HG02943 (cell line): ENCODE measurements at regions not wholly inside any gene's neighbourhood (a gene's known extent, or its start where the extent isn't known, plus 50 kb on each side); places are given as distances from the start of the nearest gene placed in this dataset.
"Not testable (repeated sequence)": the region's sequence is repeated elsewhere in the genome, so short reads cannot be mapped to it uniquely, and the experiment has no call there.

ENCODE experiments used
- ATAC-seq: cut with Tn5 transposase; IDR thresholded peaks from one replicate; pipeline ENCODE4 v1.9.1; 2021; ENCODE audit warnings: mild to moderate bottlenecking, low read depth, moderate library complexity; ENCODE audit not compliant: unreplicated experiment

DNA sequence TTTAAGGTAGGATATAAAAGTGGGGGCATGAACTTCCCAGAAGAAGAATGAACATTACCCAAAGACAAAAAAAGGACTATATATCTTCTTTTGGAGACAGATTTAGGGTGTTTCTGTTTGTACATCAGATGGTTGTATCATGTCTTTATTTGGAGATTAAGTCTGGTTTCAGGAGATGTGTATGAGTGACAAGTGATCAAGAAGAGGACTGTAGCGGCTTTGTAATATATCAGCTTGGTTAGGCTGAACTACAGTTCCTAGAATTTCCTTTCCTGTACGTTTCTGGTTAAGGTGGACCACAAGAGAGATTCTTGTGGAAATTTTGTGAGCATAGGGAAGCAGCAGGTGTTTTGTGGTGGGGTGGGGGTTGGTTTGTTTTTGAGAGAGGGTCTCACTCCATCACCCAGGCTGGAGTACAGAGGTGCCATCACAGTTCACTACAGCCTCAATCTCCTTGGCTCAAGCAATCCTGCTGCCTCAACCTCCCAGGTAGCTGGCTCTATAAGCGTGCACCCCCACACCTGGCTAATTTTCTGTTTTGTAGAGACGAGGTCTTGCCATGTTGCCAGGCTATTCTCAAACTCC, 287.1 kb upstream of the MGAT5 start:
- no peak for ATAC-seq

DNA sequence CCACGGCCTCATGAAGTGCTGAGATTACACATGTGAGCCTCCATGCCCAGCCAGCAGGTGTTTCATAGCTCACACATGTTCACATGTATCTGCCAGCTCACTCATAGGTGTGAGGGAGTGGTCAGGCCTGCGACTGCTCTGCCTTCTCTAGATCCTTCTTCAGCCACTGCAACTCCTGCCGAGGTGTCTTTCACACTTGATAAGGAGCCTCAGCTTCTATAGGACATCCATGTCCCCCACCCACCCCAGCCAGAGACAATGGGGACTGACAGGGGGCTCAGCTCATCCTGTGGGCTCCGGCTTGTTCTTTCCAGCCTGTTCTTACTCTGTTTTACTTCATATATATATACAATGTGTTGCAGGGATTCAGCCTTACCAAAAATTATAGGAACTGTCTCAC, 286.5 kb upstream of the MGAT5 start:
- ATAC-seq: no peak

DNA sequence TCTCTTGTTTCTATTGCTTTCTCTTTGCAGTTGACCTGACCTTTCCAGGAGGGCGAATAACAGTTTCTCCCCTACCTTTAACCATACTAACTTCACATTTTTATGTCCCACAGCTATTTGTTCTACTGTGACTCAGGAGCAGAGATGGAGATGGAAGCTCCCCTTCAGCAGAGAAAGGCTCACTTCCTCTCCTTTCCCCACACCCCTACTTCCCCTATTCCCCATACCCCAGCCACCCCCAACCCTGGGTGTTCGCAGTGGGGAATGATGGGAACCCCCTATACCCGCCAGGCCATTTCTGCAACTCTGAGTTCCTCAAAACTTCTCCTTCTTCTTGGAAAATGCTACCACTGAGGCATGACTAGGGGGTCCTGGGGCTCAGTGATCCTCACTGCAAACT, 285.4 kb upstream of the MGAT5 start:
- ATAC-seq: no peak

DNA sequence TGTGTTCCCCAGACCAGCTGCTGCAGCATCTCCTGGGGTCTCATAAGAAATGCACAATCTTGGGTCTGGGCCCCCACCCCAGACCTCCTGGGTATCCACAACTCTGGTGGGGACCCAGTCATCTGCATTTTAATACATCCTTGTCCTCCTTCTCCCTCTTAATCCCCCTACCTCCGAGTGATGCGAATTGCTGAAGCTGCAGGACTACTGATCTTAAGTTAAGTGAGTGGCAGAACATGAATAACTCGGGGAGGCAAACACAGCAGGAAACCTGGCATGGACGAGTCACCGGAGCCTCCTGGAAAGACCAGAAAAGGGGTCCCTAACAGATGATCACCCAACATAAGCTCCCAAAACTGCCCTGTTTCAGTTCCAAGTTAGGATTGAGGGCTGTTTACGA, 283.2 kb upstream of the MGAT5 start:
- no peak for ATAC-seq

DNA sequence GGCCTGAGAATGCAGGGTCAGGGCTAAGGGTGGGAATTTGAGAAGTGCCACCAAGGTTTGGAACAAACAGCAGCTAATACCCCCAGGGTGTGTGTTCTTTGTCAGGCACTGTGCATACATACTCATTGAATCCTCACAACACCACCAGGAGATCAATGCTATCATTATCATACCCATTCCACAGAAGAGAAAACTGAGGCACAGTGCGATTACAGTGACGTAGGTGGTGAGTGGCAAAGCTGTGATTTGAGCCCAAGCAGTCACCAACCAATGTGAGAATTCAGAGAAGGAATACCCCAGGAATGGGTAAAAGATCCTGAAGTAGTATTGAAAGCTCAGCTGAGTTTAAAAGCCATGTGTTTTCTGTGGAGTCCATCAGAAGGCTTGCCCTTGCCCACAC, 281.6 kb upstream of the MGAT5 start:
- no peak for ATAC-seq

DNA sequence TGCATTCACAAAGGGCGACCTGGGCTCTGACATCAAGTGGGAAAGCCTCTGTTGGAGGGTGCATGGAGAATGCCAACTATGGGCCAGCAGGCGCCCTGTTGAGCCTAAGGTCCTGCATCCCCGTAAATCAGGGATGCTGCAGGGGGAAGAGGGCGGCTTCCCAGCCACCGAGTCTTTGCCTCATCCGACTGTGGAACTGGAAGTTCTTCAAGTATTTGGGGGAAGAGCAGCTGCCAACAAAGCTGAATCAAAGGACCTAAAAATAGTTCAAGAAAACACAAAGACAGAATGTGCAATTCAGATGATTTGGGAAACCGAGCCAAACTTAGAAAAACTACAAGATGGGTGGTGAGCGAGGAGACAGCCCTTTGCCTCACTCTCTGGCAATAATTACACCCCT, 281.1 kb upstream of the MGAT5 start:
- ATAC-seq: no peak

DNA sequence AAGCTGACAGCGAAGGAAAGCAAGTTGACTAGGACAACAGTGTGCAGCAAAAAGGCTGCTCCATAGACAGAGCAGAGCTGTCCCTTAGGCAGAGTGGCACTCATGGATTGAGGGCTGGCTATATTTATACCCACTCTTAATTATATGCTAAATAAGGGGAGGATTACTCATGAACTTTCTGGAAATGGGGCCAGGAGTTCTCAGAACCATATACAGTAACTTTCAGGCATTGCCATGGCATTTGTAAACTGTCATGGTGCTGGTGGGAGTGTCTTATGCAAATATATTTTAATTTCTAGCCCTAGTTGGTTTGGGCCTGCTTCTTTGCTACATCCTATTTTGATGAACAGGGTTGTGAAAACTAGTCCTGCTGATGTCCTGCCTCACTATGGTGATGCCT, 279.5 kb upstream of the MGAT5 start:
- ATAC-seq: no peak

DNA sequence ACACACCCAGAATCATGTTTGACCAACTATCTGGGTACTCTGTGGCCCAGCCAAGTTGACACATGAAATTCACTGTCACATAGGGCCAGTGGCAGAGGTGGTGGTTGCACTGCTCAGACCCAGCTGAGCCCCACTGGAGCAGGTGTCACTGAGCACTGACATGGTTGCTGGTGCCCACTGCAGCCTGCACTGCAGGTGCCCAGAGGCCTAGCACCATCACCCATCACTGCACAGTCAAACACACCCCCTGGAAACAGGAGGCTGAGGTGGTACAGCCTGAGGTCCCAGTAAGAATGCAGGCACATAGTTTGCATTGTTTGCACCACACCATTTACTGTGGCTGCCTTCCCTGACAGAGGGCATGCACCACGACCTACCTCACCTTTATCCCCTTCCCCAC, 278.7 kb upstream of the MGAT5 start:
- no peak for ATAC-seq

DNA sequence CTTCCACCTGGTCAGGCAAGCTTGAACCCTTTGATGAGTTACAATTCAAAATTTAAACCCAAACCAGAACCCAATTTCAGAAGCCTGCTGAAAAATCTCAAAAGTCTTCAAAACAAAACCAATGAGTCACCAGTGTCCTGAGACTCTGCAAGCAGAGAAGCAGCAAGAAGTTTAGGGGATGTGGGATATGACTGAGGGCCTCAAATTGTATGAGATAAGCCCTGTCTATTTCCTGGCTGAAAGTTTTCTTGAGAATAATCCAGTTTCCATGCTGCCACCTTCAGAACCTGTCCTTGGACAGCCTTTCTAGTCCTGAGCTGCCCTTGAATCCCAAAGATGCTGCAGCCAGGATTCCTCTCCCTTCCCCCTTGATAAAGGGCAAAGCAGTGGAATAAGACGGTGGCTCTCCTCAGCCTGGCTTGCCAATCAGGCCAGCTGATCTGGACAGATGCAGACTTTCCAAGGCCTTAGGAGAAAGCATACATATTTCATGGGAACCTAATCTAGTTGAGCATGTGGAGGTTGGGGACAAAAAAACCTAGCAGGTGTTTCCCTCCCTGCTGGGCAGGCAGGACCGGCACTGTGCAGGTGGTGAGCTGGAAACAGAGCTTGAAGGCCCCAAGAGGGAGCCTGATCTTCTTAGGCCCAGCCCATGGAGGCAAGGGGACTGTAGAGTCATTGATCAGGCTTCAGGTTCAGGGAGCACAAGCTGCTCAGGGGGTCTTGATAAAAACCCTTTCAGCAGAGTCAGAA, 278.0 kb upstream of the MGAT5 start:
- no peak for ATAC-seq

DNA sequence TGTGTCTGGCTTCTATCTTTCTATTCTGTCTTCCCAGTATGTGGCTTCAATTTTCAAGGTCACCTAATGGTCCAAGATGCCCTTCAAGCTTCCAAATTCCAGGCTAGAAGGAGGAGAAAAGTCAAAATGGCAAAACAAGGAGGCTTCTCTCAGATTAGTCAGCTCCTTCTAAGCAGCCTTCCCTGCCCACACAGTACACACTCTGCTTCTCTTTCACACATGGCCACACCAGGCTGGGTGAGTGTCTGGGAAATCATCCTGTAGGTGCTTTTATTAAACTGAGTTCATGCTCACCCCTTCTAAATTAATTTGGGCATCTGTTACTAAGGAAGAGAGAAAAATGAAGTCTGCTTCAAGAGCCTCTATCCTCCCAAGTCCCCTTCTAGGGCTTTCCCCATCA, 277.2 kb upstream of the MGAT5 start:
- no peak for ATAC-seq

DNA sequence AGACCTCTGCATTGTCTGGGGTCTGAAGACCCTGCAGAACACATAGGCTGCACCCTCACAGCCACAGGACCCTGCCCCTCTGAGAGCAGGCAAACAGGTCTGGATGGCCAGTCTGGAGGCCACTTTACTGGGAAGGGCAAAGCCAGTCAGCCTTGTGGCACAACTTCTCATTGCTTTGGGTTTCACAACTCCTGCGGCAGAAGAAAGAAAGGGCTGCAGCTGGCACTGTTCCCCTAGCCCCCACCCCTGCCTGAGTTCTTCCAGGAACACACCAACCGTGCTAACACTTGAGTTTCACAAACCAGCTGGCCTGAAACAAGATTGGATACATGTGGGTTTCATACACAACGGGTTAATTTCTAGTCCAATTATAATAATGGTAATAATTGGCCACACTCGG, 276.5 kb upstream of the MGAT5 start:
- ATAC-seq: no peak

DNA sequence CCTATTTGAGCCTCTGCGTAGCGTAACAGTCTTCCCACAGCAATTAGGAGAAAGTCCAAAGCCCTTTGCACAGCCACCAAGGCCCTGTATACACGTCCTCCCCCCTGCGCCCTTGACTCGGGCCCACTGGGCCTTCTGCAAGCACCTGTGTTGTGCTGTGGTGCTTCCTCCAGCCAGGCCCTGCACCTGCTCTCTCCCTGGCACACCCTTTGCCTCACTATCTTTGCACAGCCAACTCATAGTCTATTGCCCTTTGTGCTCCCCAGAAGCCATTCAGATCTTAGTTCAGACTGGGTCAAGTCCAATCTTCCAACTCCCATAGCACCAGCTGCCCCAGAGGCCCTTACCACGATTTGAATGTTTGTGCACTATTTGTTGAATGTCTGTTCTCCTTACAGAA, 271.6 kb upstream of the MGAT5 start:
- ATAC-seq: no peak

DNA sequence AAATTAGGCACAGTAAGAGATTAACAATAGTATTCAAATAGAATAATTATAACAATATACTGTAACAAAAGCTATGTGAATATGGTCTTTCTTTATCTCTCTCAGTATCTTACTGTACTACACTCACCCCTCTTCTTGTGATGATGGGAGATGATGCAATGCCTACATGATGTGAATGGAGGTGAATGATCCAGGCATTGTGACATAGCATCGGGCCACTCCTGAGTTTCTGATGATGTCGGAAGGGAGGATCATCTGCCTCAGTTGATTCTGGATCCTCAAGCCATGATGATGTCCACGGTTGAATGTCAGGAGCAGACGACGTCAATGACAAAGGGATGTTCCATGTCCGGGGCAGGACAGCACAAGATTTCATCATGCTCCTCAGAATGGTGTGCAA, 268.3 kb upstream of the MGAT5 start:
- no peak for ATAC-seq

DNA sequence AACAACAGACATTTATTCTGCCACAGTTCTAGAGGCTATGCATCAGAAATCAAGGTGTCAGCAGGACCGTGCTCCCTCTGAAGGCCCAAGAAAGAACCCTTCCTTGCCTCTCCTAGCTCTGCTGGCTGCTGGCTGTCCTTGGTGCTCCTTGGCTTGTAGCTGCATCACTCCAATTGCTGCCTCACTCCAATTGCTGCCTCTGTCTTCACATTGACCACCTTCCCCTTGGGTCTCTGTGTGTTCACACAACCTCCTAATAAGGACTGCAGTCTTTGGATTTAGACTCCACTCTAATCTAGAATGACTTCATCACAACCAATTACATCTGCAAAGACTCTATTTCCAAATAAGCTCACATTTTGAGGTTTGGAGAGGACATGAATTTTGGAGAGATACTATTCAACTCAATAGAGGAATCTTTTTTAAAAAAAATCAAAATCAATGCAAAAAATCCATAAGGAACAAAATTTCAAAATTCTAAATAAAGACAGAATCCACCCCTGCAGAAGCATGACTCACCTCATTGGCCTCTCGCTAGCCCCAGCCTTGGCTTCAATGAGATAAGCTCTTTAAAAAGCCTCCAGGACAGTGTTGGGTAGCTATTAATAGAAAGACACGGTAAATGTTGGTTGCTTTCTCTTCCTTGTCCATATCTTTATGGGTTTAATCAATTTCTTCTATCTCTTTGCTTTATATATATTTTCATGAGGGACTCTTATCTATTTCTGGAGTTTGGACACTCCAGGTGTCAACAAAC, 267.6 kb upstream of the MGAT5 start:
- no peak for ATAC-seq

DNA sequence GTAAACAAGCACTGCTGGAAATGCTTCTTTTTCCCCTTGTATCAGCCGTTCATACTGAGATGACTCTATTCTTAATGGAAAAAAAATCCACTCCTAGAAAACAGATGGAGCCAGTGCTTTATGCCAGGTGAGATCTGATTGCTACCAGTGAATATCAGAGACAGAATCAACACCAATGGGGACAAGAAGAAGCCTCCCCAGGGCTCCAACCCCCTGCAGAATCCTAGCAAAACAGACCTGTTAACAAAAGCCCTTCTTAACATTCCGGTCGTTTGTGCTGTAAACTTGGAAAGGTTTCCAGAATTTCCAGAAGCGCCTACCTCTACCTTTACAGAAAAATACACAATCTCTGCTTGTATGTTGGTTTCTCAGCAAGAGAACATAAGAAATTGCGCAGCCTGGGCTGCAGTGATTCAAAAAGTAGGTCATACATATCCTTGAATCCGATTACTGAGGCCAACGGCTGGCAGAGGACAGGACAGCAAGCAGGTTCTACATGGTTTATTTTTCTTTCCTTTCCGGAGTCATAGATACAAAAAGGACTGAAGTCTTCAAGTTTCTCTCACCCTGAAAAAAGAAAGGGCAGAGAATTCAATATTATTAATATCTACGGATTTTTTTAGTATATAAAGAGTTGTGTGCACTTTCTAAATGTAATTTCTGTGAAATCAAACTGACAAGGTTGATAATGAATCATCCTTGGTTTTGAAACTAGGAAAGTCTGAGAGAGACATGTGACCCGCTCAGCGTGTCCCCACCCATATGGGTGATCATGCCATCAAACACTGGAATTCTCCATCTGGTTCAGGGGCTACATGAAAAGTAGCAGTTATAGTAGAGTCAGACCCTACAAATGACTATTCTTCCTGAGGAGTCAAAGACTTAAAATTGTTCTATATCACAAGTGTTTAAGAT, 266.7 kb upstream of the MGAT5 start:
- ATAC-seq: no peak

DNA sequence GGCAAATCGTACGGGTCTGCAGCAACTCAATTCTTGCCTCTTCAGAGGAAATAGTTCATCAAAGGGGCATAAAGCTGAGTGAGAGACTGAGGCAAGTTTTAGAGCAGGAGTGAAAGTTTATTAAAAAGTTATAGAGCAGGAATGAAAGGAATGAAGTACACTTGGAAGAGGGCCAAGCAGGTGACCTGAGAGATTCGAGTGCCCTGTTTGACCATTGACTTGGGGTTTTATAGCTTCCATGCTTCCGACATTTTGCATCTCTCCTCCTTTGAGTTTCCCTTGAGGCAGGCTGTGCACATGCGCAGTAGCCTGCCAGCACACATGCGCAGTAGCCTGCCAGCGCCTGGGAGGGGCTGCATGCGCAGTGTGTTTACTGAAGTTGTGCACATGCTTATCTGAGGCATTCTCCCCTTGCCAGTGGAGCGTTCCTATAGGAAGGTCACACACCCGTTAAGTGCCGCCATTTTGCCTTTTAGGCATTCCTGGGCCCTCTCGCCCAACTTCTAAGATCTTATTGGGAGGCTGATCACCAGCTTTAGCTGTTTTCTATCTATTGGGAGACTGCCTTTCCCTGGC, 265.5 kb upstream of the MGAT5 start:
- no peak for ATAC-seq

DNA sequence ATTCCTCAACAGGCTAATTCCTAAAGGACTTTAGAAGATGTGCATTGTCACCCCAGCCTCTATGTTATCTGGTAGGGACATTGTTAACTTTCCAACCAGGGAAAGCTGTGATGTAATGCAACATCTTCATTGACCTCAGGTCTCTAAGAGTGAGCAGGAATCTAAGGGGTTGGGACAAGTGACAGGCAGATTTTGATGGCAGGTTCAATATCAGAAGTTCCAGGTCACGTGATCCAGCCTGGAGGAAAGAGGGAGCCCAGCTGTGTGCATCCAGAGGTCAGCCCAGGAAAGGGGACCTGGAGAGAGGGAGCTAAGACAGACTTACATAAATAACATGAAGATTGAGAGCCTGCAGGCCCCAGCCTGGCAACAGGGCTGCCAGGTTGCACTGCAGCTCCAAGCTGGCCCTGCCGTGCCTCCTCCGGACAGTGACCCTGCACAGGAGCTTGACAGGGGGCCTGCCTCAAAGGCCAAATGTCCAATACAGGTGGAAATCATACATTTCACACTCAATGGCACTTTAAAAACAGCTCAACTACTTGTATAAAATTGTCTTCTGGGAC, 262.2 kb upstream of the MGAT5 start:
- ATAC-seq: no peak

DNA sequence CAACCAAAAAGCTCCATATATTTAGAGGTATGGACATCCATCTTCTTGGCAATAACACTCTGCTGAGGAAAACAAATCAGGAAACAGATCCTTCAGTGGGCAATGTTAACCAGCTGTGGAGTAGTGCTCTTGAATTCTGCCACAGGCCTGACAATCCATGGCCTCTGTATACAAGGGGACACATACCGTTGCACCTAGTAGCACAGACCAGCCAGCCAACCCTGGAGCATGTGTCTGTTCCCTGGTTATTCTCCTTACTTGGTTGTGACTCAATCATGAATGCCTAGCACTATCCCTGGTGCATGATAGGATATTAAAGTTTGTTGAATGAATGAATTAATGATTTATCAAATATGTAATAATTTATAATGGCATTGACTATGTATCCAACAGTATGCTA, 261.4 kb upstream of the MGAT5 start:
- ATAC-seq: no peak

DNA sequence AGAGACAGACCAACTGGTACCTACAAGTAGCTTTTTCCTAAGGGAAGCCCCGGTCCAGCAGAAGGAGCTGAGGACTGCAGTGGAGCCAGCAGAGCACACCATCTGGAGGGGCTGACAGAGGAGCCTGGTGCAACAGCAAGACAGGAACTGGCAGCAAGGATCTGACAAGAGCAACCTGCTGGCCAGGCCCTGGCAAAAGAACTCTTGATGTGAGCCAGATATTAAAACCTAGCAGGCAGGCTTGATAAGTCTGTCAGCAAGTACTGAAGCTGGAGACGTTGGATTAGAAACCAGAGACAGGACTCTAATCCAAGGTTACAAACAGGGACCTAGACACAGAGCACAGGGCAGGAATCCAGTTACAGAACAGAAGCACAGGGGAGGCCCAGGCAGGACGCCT, 260.7 kb upstream of the MGAT5 start:
- no peak for ATAC-seq

DNA sequence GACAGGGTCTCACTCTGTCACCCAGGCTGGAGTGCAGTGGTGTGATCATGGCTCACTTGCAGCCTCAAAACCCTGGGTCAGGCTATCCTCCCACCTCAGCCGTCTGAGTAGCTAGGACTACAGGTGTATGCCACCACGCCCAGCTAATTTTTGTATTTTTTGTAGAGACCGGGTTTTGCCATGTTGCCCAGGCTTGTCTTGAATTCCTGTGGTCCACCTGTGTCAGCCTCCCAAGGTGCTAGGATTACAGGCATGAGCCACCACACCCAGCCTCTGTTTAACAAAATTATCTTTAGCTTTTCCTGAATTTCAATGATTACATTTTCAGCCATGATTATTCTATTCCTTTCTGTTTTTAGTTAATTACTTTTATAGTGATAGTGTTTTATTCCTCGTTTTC, 255.1 kb upstream of the MGAT5 start:
- ATAC-seq: not testable (repeated sequence)
